ENCODE measurements at regions not wholly inside any gene's neighbourhood (a gene's known extent, or its start where the extent isn't known, plus 50 kb on each side); places are given as distances from the start of the nearest gene placed in this dataset.

DNA sequence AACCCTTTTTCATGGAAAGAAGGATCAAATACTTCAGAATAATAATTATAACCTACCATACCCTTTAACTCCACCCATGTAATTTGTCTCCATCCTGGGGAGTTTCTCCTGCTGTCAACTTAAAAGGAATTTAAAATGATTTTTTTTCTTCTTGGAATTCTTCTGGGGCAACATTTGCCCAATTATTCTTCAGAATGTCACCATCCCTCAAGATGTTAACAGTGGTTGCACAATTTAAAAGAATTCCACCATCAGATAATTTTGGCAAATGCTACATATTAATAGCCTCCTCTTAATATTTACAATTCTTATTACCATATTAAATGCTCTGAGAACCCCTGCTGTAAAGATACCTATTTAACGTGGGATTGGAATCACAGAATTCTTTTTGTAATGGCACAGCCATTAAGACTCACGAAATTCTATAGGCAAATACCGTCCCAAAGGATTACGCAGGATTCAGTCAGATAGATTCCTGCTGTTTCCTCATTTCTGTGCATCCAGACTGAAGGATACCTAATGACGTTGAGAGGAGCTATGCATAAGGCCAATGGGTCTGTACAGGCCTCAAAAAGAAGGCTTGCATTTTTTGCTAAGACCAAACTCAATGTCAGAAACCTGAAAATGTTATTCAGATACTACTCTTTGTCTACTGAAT is 177.5 kb downstream of the DAD1 start:
- TF ChIP-seq EP300 (IDR thresholded peaks at IDR 0.05; ENCODE audit: borderline replicate concordance) (no peak), CREB1 (IDR thresholded peaks at IDR 0.05; ENCODE audit: low read depth) (no peak), NFIC (IDR thresholded peaks at IDR 0.05) (peak; percentile 36), CEBPB (IDR thresholded peaks at IDR 0.05) (peak; percentile 71), TEAD4 (IDR thresholded peaks at IDR 0.05) (peak; percentile 33; the same call in 1 of the 2 replicates), FOXM1 (IDR thresholded peaks at IDR 0.05; ENCODE audit: borderline replicate concordance, low read depth) (peak; percentile 30; the same call in 1 of the 2 replicates), RAD21 (IDR thresholded peaks at IDR 0.05; ENCODE audit: low read depth) (no peak)

DNA sequence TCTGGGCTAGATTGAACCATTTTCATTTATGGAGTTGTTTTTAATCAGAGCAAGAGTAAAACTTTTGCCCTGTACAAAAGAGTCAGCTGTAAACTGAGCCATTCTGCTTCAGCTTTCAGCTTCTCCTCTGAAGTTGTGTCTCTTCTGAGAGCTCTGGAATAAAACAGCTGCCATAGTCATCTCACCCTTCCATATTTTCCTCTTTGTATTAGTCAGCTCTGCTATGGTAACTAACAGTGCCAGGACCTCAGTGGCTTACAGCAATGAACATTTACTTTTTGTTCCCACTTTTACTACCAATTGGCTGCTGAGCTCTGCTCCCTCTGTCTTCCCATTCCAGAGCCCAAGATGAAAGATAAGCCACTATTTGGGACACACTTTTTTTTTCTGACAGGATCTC is 178.5 kb downstream of the DAD1 start:
- TF ChIP-seq TEAD4 (IDR thresholded peaks at IDR 0.05): no peak
- TF ChIP-seq EP300 (IDR thresholded peaks at IDR 0.05; ENCODE audit: borderline replicate concordance): no peak
- TF ChIP-seq, protein P1, sequence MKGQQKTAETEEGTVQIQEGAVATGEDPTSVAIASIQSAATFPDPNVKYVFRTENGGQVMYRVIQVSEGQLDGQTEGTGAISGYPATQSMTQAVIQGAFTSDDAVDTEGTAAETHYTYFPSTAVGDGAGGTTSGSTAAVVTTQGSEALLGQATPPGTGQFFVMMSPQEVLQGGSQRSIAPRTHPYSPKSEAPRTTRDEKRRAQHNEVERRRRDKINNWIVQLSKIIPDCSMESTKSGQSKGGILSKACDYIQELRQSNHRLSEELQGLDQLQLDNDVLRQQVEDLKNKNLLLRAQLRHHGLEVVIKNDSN (IDR thresholded peaks at IDR 0.05): no peak
- TF ChIP-seq FOXM1 (IDR thresholded peaks at IDR 0.05; ENCODE audit: borderline replicate concordance, low read depth): no peak
- TF ChIP-seq, protein P2, sequence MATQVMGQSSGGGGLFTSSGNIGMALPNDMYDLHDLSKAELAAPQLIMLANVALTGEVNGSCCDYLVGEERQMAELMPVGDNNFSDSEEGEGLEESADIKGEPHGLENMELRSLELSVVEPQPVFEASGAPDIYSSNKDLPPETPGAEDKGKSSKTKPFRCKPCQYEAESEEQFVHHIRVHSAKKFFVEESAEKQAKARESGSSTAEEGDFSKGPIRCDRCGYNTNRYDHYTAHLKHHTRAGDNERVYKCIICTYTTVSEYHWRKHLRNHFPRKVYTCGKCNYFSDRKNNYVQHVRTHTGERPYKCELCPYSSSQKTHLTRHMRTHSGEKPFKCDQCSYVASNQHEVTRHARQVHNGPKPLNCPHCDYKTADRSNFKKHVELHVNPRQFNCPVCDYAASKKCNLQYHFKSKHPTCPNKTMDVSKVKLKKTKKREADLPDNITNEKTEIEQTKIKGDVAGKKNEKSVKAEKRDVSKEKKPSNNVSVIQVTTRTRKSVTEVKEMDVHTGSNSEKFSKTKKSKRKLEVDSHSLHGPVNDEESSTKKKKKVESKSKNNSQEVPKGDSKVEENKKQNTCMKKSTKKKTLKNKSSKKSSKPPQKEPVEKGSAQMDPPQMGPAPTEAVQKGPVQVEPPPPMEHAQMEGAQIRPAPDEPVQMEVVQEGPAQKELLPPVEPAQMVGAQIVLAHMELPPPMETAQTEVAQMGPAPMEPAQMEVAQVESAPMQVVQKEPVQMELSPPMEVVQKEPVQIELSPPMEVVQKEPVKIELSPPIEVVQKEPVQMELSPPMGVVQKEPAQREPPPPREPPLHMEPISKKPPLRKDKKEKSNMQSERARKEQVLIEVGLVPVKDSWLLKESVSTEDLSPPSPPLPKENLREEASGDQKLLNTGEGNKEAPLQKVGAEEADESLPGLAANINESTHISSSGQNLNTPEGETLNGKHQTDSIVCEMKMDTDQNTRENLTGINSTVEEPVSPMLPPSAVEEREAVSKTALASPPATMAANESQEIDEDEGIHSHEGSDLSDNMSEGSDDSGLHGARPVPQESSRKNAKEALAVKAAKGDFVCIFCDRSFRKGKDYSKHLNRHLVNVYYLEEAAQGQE (IDR thresholded peaks at IDR 0.05; ENCODE audit: low read depth): no peak
- no peak for TF ChIP-seq YY1 (IDR thresholded peaks at IDR 0.05; ENCODE audit: low read depth)
- no peak for TF ChIP-seq TAF1 (IDR thresholded peaks at IDR 0.05; ENCODE audit: low read depth)
- TF ChIP-seq ZBTB7A (IDR thresholded peaks at IDR 0.05; ENCODE audit: low read depth): no peak

DNA sequence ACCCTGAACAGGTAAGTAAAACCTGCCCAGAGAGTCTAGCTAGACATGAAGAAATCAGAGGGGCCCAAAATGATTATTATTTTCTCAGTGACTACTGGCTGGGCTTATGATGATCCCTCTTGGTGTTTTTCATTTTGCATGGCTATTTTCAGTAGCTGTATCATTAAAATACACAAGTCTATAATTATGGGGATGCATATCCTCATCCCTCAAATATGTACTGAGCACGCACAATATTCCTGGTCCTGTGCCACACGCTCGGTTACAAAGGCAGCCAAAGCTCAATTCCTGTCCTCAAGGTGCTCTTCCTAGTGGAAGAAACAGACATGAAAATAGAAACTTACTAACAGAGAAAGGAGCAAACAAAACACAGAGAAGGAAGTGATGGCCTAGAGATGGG is 180.0 kb downstream of the DAD1 start:
- no peak for TF ChIP-seq ZBTB7A (IDR thresholded peaks at IDR 0.05; ENCODE audit: low read depth)
- no peak for TF ChIP-seq YY1 (IDR thresholded peaks at IDR 0.05; ENCODE audit: low read depth)
- TF ChIP-seq TCF12 (IDR thresholded peaks at IDR 0.05; ENCODE audit: low read depth): no peak
- TF ChIP-seq TEAD4 (IDR thresholded peaks at IDR 0.05): no peak
- TF ChIP-seq CREB1 (IDR thresholded peaks at IDR 0.05; ENCODE audit: low read depth): no peak
- TF ChIP-seq NFIC (IDR thresholded peaks at IDR 0.05): no peak
- TF ChIP-seq, protein P3, sequence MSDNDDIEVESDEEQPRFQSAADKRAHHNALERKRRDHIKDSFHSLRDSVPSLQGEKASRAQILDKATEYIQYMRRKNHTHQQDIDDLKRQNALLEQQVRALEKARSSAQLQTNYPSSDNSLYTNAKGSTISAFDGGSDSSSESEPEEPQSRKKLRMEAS (IDR thresholded peaks at IDR 0.05): no peak
- no peak for TF ChIP-seq FOXM1 (IDR thresholded peaks at IDR 0.05; ENCODE audit: borderline replicate concordance, low read depth)
- TF ChIP-seq, protein P1 (IDR thresholded peaks at IDR 0.05): no peak
- TF ChIP-seq, protein P2 (IDR thresholded peaks at IDR 0.05; ENCODE audit: low read depth): no peak
- no peak for TF ChIP-seq EP300 (IDR thresholded peaks at IDR 0.05; ENCODE audit: borderline replicate concordance)

DNA sequence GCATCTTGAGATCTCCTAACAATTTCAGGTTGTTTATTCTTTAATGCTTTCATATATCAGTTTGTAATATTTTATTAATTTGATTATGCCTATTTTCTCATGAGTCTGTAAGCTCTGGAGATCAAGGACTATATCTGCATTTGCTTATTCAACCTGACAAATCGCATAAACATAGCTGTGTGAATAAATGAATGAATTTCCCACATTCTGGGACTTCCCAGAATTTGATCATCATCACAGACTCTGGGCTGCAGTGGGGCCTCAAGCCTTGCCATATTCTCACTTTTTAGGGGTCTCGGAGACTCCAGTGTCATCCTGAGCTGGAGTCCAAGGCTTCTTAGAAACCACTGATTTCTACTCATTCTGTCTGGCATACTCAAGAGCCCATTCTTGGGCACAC is 180.5 kb downstream of the DAD1 start:
- TF ChIP-seq TAF1 (IDR thresholded peaks at IDR 0.05; ENCODE audit: low read depth) (no peak), FOXM1 (IDR thresholded peaks at IDR 0.05; ENCODE audit: borderline replicate concordance, low read depth) (no peak), ZBTB7A (IDR thresholded peaks at IDR 0.05; ENCODE audit: low read depth) (no peak), RAD21 (IDR thresholded peaks at IDR 0.05; ENCODE audit: low read depth) (no peak), TCF12 (IDR thresholded peaks at IDR 0.05; ENCODE audit: low read depth) (no peak), NFIC (IDR thresholded peaks at IDR 0.05) (no peak), YY1 (IDR thresholded peaks at IDR 0.05; ENCODE audit: low read depth) (no peak), TEAD4 (IDR thresholded peaks at IDR 0.05) (no peak), EP300 (IDR thresholded peaks at IDR 0.05; ENCODE audit: borderline replicate concordance) (no peak), EGR1 (IDR thresholded peaks at IDR 0.05) (no peak), CEBPB (IDR thresholded peaks at IDR 0.05) (no peak), CREB1 (IDR thresholded peaks at IDR 0.05; ENCODE audit: low read depth) (no peak)
- TF ChIP-seq, protein P1 (IDR thresholded peaks at IDR 0.05): no peak
- TF ChIP-seq, protein P3 (IDR thresholded peaks at IDR 0.05): no peak
- TF ChIP-seq, protein P2 (IDR thresholded peaks at IDR 0.05; ENCODE audit: low read depth): no peak
